OCI-LY7 (cell line): ENCODE measurements at regions not wholly inside any gene's neighbourhood (a gene's known extent, or its start where the extent isn't known, plus 50 kb on each side); places are given as distances from the start of the nearest gene placed in this dataset.

Experiments
- BruUV-seq: library from RNA; stranded (reverse); fragments of 400-500 nt; replicated peaks from 2 replicates; lab custom pipeline; 2021; lab: Mats Ljungman, UMichigan
- CTCF ChIA-PET: fragments of 300-600 bp; sonication (Branson Sonifier 250); formaldehyde crosslinking; loops from one replicate; lab custom pipeline; 2022; ENCODE audit warnings: antibody characterized with exemption; ENCODE audit not compliant: unreplicated experiment; lab: Charles Lee
- POLR2A ChIA-PET: fragments of 300-600 bp; sonication (Branson Sonifier 250); formaldehyde crosslinking; loops from one replicate; lab custom pipeline; 2022; ENCODE audit warnings: antibody characterized with exemption; lab: Charles Lee
- DNase-seq: peaks from one replicate; pipeline ENCODE4 v3.0.0-alpha.2; 2015; ENCODE audit warnings: low spot score
- H2AFZ ChIP-seq: fragments of 200-600 bp; sonication (generic), shearing (Covaris generic); 2 replicates; pipeline ENCODE4 v1.6.1; 2014; ENCODE audit warnings: mild to moderate bottlenecking, antibody characterized with exemption, low read length, moderate library complexity
- H3K27ac ChIP-seq: fragments of 200-600 bp; sonication (generic); 2 replicates; pipeline ENCODE4 v1.5.1; 2014; ENCODE audit warnings: mixed run types, low read depth, mild to moderate bottlenecking, moderate library complexity, low read length, inconsistent platforms; ENCODE audit not compliant: poor library complexity, severe bottlenecking
- H3K36me3 ChIP-seq: fragments of 200-600 bp; sonication (generic); 2 replicates; pipeline ENCODE4 v1.6.1; 2014; ENCODE audit warnings: mild to moderate bottlenecking, antibody characterized with exemption, low read length, moderate library complexity, mixed read lengths; ENCODE audit not compliant: insufficient read depth
- H3K4me1 ChIP-seq: fragments of 200-600 bp; sonication (generic); 2 replicates; pipeline ENCODE4 v1.5.1; 2014; ENCODE audit warnings: mild to moderate bottlenecking, low read length; ENCODE audit not compliant: insufficient read depth, poor library complexity, severe bottlenecking
- H3K4me2 ChIP-seq: fragments of 200-600 bp; sonication (generic); 2 replicates; pipeline ENCODE4 v1.6.1; 2014; ENCODE audit warnings: mild to moderate bottlenecking, low read length
- H3K4me3 ChIP-seq: fragments of 200-600 bp; sonication (generic); 2 replicates; pipeline ENCODE4 v1.5.1; 2014; ENCODE audit warnings: mild to moderate bottlenecking, low read depth, low read length; ENCODE audit not compliant: poor library complexity, severe bottlenecking
- H3K79me2 ChIP-seq: fragments of 200-600 bp; sonication (generic); 2 replicates; pipeline ENCODE4 v1.6.1; 2016; ENCODE audit warnings: low read depth, mild to moderate bottlenecking, low read length, moderate library complexity, mixed read lengths; ENCODE audit not compliant: insufficient read depth
- H3K9me2 ChIP-seq: fragments of 200-600 bp; sonication (generic); 2 replicates; pipeline ENCODE4 v1.6.1; 2016; ENCODE audit warnings: mild to moderate bottlenecking, low read length, mixed read lengths; ENCODE audit not compliant: insufficient read depth
- H3K9me3 ChIP-seq: fragments of 200-600 bp; sonication (generic); 2 replicates; pipeline ENCODE4 v1.6.1; 2014; ENCODE audit warnings: mild to moderate bottlenecking, mixed run types, low read length, mixed read lengths
- H4K20me1 ChIP-seq: fragments of 200-600 bp; sonication (generic); 2 replicates; pipeline ENCODE4 v1.6.1; 2014; ENCODE audit warnings: mild to moderate bottlenecking, antibody characterized with exemption, low read length, moderate library complexity, mixed read lengths; ENCODE audit not compliant: insufficient read depth
- CTCF ChIP-seq: fragments of 200-600 bp; sonication (generic); conservative IDR thresholded peaks from 2 replicates; pipeline ENCODE4 v1.5.1; 2014; ENCODE audit warnings: mild to moderate bottlenecking, antibody characterized with exemption, low read length, moderate library complexity, mixed read lengths
- EZH2phosphoT487 ChIP-seq: fragments of 200-600 bp; sonication (generic); IDR thresholded peaks from 2 replicates; pipeline ENCODE4 v1.6.1; 2018; ENCODE audit warnings: low read depth, borderline replicate concordance, mild to moderate bottlenecking, mixed run types, antibody characterized with exemption, low read length, moderate library complexity, mixed read lengths
- intact Hi-C: fragments of 100-400 bp; cut with micrococcal nuclease; formaldehyde crosslinking; loops from one replicate; pipeline ENCODE4 v1.10.0; 2022; ENCODE audit not compliant: unreplicated experiment

DNA sequence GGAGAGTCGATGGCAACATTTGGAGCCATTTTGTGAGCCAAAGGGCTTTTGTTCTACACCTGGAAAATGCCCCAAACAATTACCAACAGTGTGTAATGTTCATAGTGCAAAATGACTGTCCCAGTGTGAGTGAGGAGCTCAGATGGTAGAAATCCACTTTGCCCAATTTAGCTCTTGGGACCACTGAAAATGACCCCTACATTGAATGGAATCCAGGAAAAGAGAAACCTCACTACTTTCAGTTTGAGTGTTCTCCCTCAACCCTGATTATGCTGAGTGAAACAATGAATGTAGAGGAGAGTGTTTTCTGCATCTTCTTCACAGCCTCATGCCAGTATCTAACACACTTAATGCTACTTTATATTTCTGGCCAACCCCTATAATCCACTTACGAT, 84.9 kb upstream of the NRN1 start:
- no peaks in the 10 kb centered on the region for H3K4me1 ChIP-seq
- no peak for DNase-seq
- BruUV-seq = no TSS peak
- H3K36me3 ChIP-seq = no peaks in the 10 kb centered on the region
- POLR2A ChIA-PET = interaction anchor here (0.7 kb wide), 1 partner anchor 14 kb away, joined by 3 read pairs; no protein-coding TSS in a partner anchor
- H3K4me2 ChIP-seq = no peak overlapping the region
- CTCF ChIA-PET = no interaction called here
- H4K20me1 ChIP-seq = no peaks in the 10 kb centered on the region
- no peaks in the 10 kb centered on the region for H3K9me3 ChIP-seq
- no peak overlapping the region for H3K4me3 ChIP-seq
- H3K79me2 ChIP-seq = no peaks in the 10 kb centered on the region
- TF ChIP-seq CTCF (no peak), EZH2phosphoT487 (no peak)
- no peak overlapping the region for H2AFZ ChIP-seq
- intact Hi-C loops = no loop called here
- H3K27ac ChIP-seq = no peak overlapping the region
- no peaks in the 10 kb centered on the region for H3K9me2 ChIP-seq

DNA sequence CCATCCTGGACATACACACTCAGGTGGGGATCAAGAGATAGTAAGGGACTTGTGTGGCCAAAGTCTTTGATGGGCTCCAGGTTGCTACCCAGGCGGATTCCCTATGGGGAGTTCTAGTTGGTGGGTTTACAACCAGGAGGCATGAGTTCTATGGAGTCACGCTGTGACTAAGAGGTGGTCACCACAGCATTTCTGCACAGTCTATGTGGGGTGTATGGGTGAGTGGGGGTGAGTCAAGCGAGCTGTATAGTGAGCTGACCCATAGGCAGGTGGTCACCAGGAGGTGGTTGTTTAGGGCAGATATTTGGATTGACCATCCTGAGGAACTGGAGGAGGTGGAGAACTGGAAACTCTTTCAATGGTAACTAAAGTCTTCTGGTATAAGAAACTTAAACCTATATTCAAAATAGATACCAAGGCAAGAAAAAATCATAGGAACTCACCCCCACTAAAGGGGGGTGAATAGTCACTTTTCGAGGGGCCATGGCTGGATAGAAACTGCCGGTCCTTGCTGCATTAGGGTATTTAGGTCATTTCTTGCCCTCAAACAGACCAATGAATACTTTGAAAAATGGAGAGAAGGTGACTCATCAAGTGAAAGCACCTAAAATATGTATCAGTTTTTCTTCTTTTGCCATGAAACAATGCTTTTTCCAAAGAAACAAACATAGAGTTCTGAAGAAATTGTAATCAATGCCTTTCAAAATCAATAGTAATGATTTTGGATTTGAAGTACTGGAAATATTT, 84.3 kb upstream of the NRN1 start:
- intact Hi-C loops = no loop called here
- no peaks in the 10 kb centered on the region for H3K79me2 ChIP-seq
- POLR2A ChIA-PET = interaction anchor here (0.7 kb wide), 1 partner anchor 14 kb away, joined by 3 read pairs; no protein-coding TSS in a partner anchor
- no peak overlapping the region for H3K27ac ChIP-seq
- no peak overlapping the region for H2AFZ ChIP-seq
- no peaks in the 10 kb centered on the region for H3K9me2 ChIP-seq
- no peaks in the 10 kb centered on the region for H3K4me1 ChIP-seq
- CTCF ChIA-PET = no interaction called here
- H3K36me3 ChIP-seq = no peaks in the 10 kb centered on the region
- no peak for DNase-seq
- H3K4me3 ChIP-seq = no peak overlapping the region
- H4K20me1 ChIP-seq = no peaks in the 10 kb centered on the region
- no peak overlapping the region for H3K4me2 ChIP-seq
- H3K9me3 ChIP-seq = no peaks in the 10 kb centered on the region
- no peak for TF ChIP-seq CTCF
- no peak for TF ChIP-seq EZH2phosphoT487
- no TSS peak for BruUV-seq

- Histone ChIP-seq H3K4me3 (no peak overlapping the region), H2AFZ (no peak overlapping the region), H3K4me1 (no peaks in the 10 kb centered on the region), H3K9me3 (no peaks in the 10 kb centered on the region), H3K4me2 (no peak overlapping the region), H4K20me1 (no peaks in the 10 kb centered on the region), H3K79me2 (no peaks in the 10 kb centered on the region), H3K9me2 (no peaks in the 10 kb centered on the region), H3K36me3 (no peaks in the 10 kb centered on the region), H3K27ac (no peak overlapping the region)
- POLR2A ChIA-PET = interaction anchor here (0.5 to 0.7 kb wide), 3 partner anchors 350 to 1453 kb away, joined by 3 to 4 read pairs (median 3); no protein-coding TSS in a partner anchor
- no peak for DNase-seq
- BruUV-seq = no TSS peak
- intact Hi-C loops = no loop called here
- CTCF ChIA-PET = no interaction called here
- no peak for TF ChIP-seq EZH2phosphoT487
- no peak for TF ChIP-seq CTCF
Measured at GRCh38 chr6:6085928-6086668, 79.4 kb upstream of the NRN1 start.
